ENCODE measurements at regions not wholly inside any gene's neighbourhood (a gene's known extent, or its start where the extent isn't known, plus 50 kb on each side); places are given as distances from the start of the nearest gene placed in this dataset.
"Not testable (repeated sequence)": the region's sequence is repeated elsewhere in the genome, so short reads cannot be mapped to it uniquely, and the experiment has no call there.

- TF ChIP-seq SUZ12 (IDR thresholded peaks at IDR 0.05; ENCODE audit: extremely low read depth, insufficient read depth, insufficient read length); ZNF274 (IDR thresholded peaks at IDR 0.05; ENCODE audit: low read depth, low read length): not testable (repeated sequence)
These were observed 552.0 kb upstream of the TPTE start for GRCh38 chr21:9969399-9969798.
